Hematopoietic multipotent progenitor cell treated with erythropoietin and hydrocortisone succinate and interleukin-3 and kit ligand, for 4 days (in vitro differentiated cells): ENCODE measurements at regions not wholly inside any gene's neighbourhood (a gene's known extent, or its start where the extent isn't known, plus 50 kb on each side); places are given as distances from the start of the nearest gene placed in this dataset.

ENCODE experiments used
- DNase-seq: peaks from one replicate; pipeline ENCODE4 v3.0.0-alpha.2; 2015

- DNase-seq: no peak
Measured at GRCh38 chr7:155231941-155232340, 65.7 kb upstream of the INSIG1 start.

- no peak for DNase-seq
Measured at GRCh38 chr7:155232911-155233310, 64.8 kb upstream of the INSIG1 start.

- DNase-seq: no peak
Measured at GRCh38 chr7:155233311-155234157, 64.1 kb upstream of the INSIG1 start.

- peak; percentile 49 for DNase-seq
Measured at GRCh38 chr7:155234158-155234492, 63.6 kb upstream of the INSIG1 start.

- no peak for DNase-seq
Measured at GRCh38 chr7:155234950-155235789, 62.5 kb upstream of the INSIG1 start.

- DNase-seq: no peak
Measured at GRCh38 chr7:155236386-155236785, 61.3 kb upstream of the INSIG1 start.

- DNase-seq: no peak
Measured at GRCh38 chr7:155237297-155237696, 60.4 kb upstream of the INSIG1 start.

GRCh38 chr7:155237730-155238129 is 59.9 kb upstream of the INSIG1 start:
- no peak for DNase-seq

GRCh38 chr7:155239431-155240087 is 58.1 kb upstream of the INSIG1 start:
- peak; percentile 79 for DNase-seq

- no peak for DNase-seq
Measured at GRCh38 chr7:155244675-155245074, 53.0 kb upstream of the INSIG1 start.

- DNase-seq: no peak
Measured at GRCh38 chr7:155247479-155248365, 50.0 kb upstream of the INSIG1 start.
